ENCODE measurements at regions not wholly inside any gene's neighbourhood (a gene's known extent, or its start where the extent isn't known, plus 50 kb on each side); places are given as distances from the start of the nearest gene placed in this dataset.

GRCh38 chr2:223541546-223541945 is 60.6 kb downstream of the SCG2 start:
- no peak for DNase-seq
- intact Hi-C loops (cut with DNase I; ENCODE audit: low total_unique reads): no loop called here
- WGBS, 2 donors: 90 to 97% methylated on average over 2 of the region's 2 CpGs
- H3K9me3 ChIP-seq: no peaks in the 10 kb centered on the region
- H3K27ac ChIP-seq: no peak overlapping the region
- H3K27me3 ChIP-seq: no peaks in the 10 kb centered on the region
- H3K4me3 ChIP-seq: no peak overlapping the region
- peaks cover 9% of the 10 kb centered on the region for H3K4me1 ChIP-seq
- TF ChIP-seq CTCF (IDR thresholded peaks at IDR 0.05) (no peak), POLR2A (IDR thresholded peaks at IDR 0.05) (no peak)
- no peaks in the 10 kb centered on the region for H3K36me3 ChIP-seq (ENCODE audit: low read depth, missing control alignments)

DNA sequence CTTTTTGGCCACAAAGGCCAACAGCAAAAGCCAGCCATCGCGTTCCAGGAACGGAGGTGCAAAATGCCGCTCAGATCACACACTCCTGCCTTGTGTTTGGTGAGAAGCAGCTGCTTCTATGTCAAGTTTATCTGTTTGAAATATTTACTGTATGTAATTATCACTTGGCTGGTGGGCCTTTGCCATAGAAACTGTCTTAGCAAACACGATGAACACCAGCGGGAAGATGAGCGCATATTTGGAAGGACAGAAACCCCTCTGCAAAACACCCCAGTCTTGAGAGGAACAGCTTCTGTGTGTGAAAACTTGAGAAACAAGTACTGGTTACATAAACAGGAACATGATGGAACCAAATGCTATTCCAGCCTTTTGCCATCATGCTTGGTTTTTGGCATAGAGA is 59.7 kb downstream of the SCG2 start:
- 85 to 86% methylated on average over 7 of the region's 7 CpGs for WGBS, 2 donors
- intact Hi-C loops (cut with DNase I; ENCODE audit: low total_unique reads): no loop called here

GRCh38 chr2:223545406-223545805 is 56.8 kb downstream of the SCG2 start:
- Histone ChIP-seq H3K36me3 (ENCODE audit: low read depth, missing control alignments) (no peaks in the 10 kb centered on the region), H3K27me3 (no peaks in the 10 kb centered on the region), H3K4me1 (no peaks in the 10 kb centered on the region), H3K4me3 (no peak overlapping the region), H3K27ac (no peak overlapping the region), H3K9me3 (no peaks in the 10 kb centered on the region)
- WGBS, 2 donors: 67 to 77% methylated on average over 2 of the region's 2 CpGs
- TF ChIP-seq CTCF (IDR thresholded peaks at IDR 0.05): no peak
- no peak for TF ChIP-seq POLR2A (IDR thresholded peaks at IDR 0.05)
- no peak for DNase-seq
- intact Hi-C loops (cut with DNase I; ENCODE audit: low total_unique reads): no loop called here

More for the DNA sequence above, 59.7 kb downstream of the SCG2 start:
- no peak for TF ChIP-seq CTCF (IDR thresholded peaks at IDR 0.05)
- no peak for TF ChIP-seq POLR2A (IDR thresholded peaks at IDR 0.05)
- peaks cover 9% of the 10 kb centered on the region for H3K4me1 ChIP-seq
- no peaks in the 10 kb centered on the region for H3K27me3 ChIP-seq
- no peak for DNase-seq
- H3K36me3 ChIP-seq (ENCODE audit: low read depth, missing control alignments): no peaks in the 10 kb centered on the region
- H3K4me3 ChIP-seq: no peak overlapping the region
- no peak overlapping the region for H3K27ac ChIP-seq
- no peaks in the 10 kb centered on the region for H3K9me3 ChIP-seq

DNA sequence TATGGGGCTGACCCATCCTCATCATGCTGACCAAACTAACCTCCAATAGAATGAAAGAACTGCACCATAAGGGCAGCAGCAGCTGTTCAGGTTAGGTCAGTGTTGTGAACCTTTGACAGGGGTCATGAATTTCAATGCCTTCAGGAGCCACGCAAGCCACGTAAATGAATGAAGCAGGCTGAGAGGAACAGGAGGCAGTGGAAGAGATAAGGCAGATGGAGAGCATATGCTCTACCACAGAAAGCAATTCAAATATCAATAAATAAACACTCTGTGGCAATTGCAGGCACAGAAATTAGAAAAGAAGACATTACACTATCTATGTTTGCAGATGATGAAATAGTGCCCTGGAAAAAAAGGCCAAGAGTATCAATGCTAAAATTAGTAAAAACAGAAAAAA is 56.3 kb downstream of the SCG2 start:
- DNase-seq: no peak
- no peak overlapping the region for H3K4me3 ChIP-seq
- H3K4me1 ChIP-seq: no peaks in the 10 kb centered on the region
- no peaks in the 10 kb centered on the region for H3K9me3 ChIP-seq
- no peaks in the 10 kb centered on the region for H3K27me3 ChIP-seq
- no peak overlapping the region for H3K27ac ChIP-seq
- TF ChIP-seq CTCF (IDR thresholded peaks at IDR 0.05) (no peak), POLR2A (IDR thresholded peaks at IDR 0.05) (no peak)
- WGBS, 2 donors: 56 to 69% methylated on average over 2 of the region's 2 CpGs
- H3K36me3 ChIP-seq (ENCODE audit: low read depth, missing control alignments): no peaks in the 10 kb centered on the region
- intact Hi-C loops (cut with DNase I; ENCODE audit: low total_unique reads): no loop called here

Small RNA genes in the stretch of these regions (small RNA-seq; reads per million reads assigned to genes)
- gene HIGD1AP4 (0 reads per million in 2 donors), gene RN7SL807P (0 reads per million in 2 donors)
